Body of pancreas (tissue), 4 donors: ENCODE measurements at regions not wholly inside any gene's neighbourhood (a gene's known extent, or its start where the extent isn't known, plus 50 kb on each side); places are given as distances from the start of the nearest gene placed in this dataset.

ENCODE experiments used
- ATAC-seq: fragments of 150-250 bp; one replicate; pipeline ENCODE4 v1.9.1; 2016
- DNase-seq, 4 donors: peaks; one replicate each; pipeline ENCODE4 v3.0.0-alpha.2; 2019
- H3K27ac ChIP-seq, 4 donors: fragments of 200-600 bp; sonication (generic); 1 replicate in 3 of 4; 2 replicates in 1 of 4; pipeline versions ENCODE4 v1.5.1 to v1.6.1; 2016 to 2019; ENCODE audit warnings: mild to moderate bottlenecking in 1 of 4, mixed read lengths in 1 of 4, moderate library complexity in 1 of 4
- H3K27me3 ChIP-seq, 2 donors: fragments of 200-600 bp; sonication (generic); one replicate each; pipeline ENCODE4 v1.6.0; 2016; ENCODE audit warnings: mild to moderate bottlenecking in 1 of 2
- H3K36me3 ChIP-seq, 2 donors: fragments of 200-600 bp; sonication (generic); replicated peaks in 1 of 2; 2 replicates each; pipeline ENCODE4 v1.5.1; 2016; ENCODE audit warnings: low read depth in 2 of 2; ENCODE audit not compliant: insufficient read depth in 1 of 2
- H3K4me1 ChIP-seq: fragments of 200-600 bp; sonication (generic); one replicate; pipeline ENCODE4 v1.6.0; 2016
- H3K4me3 ChIP-seq, 2 donors: fragments of 200-600 bp; sonication (generic); 1 replicate in 1 of 2; 2 replicates in 1 of 2; pipeline ENCODE4 v1.5.1; 2016 to 2019
- H3K9me3 ChIP-seq, 3 donors: fragments of 200-600 bp; sonication (generic); 1 replicate in 2 of 3; 2 replicates in 1 of 3; pipeline ENCODE4 v1.5.1; 2016
- POLR2A ChIP-seq, 3 donors: fragments of 450-650 bp; IDR thresholded peaks; one replicate each; pipeline ENCODE4 v1.6.1; 2016; ENCODE audit warnings: antibody characterized with exemption in 3 of 3, mild to moderate bottlenecking in 2 of 3
- WGBS, 2 donors: methylation state at CpG; one replicate each; pipeline ENCODE4 v1.1.5; 2017; 5-methylcytosine and 5-hydroxymethylcytosine counted together
- intact Hi-C: fragments of 100-400 bp; cut with DNase I; formaldehyde crosslinking; loops from one replicate; pipeline ENCODE4 v1.15.1; 2023
- TF ChIP-seq, protein P1 (sequence below), 7 experiments: fragments of 450-650 bp in 4 of 7; fragments of 200-600 bp in 3 of 7; sonication (generic) in 3 of 7; IDR thresholded peaks; one replicate each; pipeline ENCODE4 v1.5.1; 2016 to 2019; ENCODE audit warnings: antibody characterized with exemption in 7 of 7

DNA sequence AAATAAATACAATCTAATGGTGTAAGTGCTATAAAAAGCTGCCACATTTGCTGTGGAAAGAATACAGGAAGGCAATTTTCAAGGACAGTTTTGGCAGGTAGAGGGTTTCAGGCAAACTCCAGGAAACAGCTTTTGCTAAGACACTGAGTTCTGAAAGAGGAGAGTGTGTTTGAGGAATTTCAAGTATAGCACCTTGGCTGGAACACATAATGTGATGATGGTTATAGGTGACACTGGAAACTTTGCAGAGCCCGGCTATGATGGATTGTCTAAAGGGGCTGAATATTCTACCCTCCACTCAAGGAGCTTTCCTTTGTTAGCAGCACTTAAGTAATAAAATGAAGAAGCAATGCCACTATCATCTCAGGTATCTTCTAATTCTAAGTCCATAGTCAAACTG lies 209.4 kb upstream of the TGFBR2 start:
- Histone ChIP-seq H3K4me1 (no peaks in the 10 kb centered on the region), H3K9me3 (no peaks in the 10 kb centered on the region), H3K36me3 (no peaks in the 10 kb centered on the region), H3K4me3 (no peak overlapping the region), H3K27me3 (no peaks in the 10 kb centered on the region), H3K27ac (no peak overlapping the region)
- 82 to 92% methylated on average over 1 of the region's 1 CpG for WGBS, 2 donors
- no peak for DNase-seq
- TF ChIP-seq, protein P1, sequence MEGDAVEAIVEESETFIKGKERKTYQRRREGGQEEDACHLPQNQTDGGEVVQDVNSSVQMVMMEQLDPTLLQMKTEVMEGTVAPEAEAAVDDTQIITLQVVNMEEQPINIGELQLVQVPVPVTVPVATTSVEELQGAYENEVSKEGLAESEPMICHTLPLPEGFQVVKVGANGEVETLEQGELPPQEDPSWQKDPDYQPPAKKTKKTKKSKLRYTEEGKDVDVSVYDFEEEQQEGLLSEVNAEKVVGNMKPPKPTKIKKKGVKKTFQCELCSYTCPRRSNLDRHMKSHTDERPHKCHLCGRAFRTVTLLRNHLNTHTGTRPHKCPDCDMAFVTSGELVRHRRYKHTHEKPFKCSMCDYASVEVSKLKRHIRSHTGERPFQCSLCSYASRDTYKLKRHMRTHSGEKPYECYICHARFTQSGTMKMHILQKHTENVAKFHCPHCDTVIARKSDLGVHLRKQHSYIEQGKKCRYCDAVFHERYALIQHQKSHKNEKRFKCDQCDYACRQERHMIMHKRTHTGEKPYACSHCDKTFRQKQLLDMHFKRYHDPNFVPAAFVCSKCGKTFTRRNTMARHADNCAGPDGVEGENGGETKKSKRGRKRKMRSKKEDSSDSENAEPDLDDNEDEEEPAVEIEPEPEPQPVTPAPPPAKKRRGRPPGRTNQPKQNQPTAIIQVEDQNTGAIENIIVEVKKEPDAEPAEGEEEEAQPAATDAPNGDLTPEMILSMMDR (IDR thresholded peaks at IDR 0.05) = no peak
- TF ChIP-seq POLR2A (IDR thresholded peaks at IDR 0.05) = no peak
- no peak for ATAC-seq
- intact Hi-C loops = no loop called here

DNA sequence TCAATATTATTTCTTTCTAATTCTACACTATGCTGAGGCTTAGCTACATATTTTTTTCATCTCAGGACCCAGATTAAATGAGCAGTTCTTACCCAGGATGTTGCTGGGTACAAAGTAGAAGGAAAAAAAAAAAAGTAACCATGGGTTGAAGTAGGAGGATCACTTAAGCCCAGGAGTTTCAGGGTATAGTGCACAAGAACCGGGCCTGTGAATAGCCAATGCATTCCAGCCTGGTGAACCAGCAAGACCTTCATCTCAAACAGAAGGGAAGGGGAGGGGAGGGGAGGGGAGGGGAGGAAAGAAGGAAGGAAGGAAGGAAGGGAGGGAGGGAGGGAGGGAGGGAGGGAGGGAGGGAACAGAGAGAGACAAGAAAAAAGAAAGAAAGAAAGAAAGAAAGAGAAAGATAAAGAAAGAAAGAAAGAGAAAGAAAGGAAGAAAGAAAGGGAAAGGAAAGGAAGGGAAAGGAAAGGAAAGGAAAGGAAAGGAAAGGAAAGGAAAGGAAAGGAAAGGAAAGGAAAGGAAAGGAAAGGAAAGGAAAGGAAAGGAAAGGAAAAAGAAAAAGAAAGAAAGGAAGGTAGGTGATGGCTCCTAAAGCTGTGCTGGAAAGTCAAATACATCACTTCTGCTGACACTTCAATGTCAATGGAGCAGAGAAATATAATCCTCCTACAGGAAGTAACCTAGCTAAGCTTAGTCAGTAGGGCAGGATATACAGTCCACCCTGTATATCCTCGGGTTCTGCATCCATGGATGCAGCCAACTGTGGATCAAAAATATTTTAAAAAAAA lies 206.8 kb upstream of the TGFBR2 start:
- H3K27ac ChIP-seq = no peak overlapping the region
- intact Hi-C loops = no loop called here
- DNase-seq (no peak), ATAC-seq (no peak)
- no peaks in the 10 kb centered on the region for H3K9me3 ChIP-seq
- TF ChIP-seq, protein P1 (IDR thresholded peaks at IDR 0.05) = no peak
- TF ChIP-seq POLR2A (IDR thresholded peaks at IDR 0.05) = no peak
- no peaks in the 10 kb centered on the region for H3K36me3 ChIP-seq
- WGBS, 2 donors = 81 to 85% methylated on average over 2 of the region's 2 CpGs
- H3K27me3 ChIP-seq = no peaks in the 10 kb centered on the region
- H3K4me3 ChIP-seq = no peak overlapping the region
- H3K4me1 ChIP-seq = no peaks in the 10 kb centered on the region

DNA sequence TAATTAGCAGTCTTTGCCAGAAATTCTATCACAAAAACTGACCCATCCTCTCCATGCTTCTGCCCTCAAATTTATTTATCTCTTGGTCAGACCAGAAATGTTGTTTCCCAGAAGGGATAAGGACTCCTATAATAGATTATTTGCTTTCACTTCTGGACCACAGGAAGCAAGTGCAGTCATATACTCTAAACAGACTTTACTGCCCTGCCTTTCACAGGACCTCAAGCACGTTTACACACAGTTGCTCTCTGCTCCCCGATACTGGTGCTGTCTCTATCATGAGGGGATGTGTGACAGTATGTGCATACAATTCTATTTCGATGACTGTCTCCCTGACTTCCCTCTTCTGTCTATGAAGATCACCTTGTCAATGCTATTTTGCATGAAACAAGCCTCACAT lies 205.5 kb upstream of the TGFBR2 start:
- Histone ChIP-seq H3K27ac (no peak overlapping the region), H3K9me3 (no peaks in the 10 kb centered on the region), H3K4me3 (no peak overlapping the region), H3K36me3 (no peaks in the 10 kb centered on the region), H3K27me3 (no peaks in the 10 kb centered on the region), H3K4me1 (no peaks in the 10 kb centered on the region)
- TF ChIP-seq POLR2A (IDR thresholded peaks at IDR 0.05) = no peak
- TF ChIP-seq, protein P1 (IDR thresholded peaks at IDR 0.05) = no peak
- ATAC-seq (no peak), DNase-seq (no peak)
- 63% methylated on average over 3 of the region's 3 CpGs for WGBS, 2 donors
- intact Hi-C loops = no loop called here

DNA sequence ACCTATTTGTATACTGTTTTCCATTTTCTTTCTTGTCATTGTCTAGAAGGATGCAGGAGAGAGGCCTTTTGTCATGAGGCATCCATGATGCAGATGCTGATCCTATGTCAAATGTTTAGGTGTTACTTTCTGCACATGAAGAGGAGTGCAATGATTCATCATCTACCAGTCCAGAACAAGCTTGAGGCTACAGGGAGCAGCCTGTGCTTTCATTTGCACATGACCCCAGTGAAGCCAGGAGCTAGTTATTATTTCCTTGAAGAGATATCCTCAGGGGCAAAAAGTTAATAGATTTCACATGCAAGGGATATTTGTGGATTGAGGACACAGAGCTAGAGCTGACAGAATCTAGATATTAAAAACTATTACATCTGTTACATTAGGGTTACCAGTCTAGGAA lies 204.4 kb upstream of the TGFBR2 start:
- no peak overlapping the region for H3K27ac ChIP-seq
- H3K9me3 ChIP-seq = no peaks in the 10 kb centered on the region
- H3K4me3 ChIP-seq = no peak overlapping the region
- no peaks in the 10 kb centered on the region for H3K36me3 ChIP-seq
- no peaks in the 10 kb centered on the region for H3K4me1 ChIP-seq
- TF ChIP-seq, protein P1 (IDR thresholded peaks at IDR 0.05) = no peak
- TF ChIP-seq POLR2A (IDR thresholded peaks at IDR 0.05) = no peak
- DNase-seq (no peak), ATAC-seq (no peak)
- H3K27me3 ChIP-seq = no peaks in the 10 kb centered on the region
- intact Hi-C loops = no loop called here

DNA sequence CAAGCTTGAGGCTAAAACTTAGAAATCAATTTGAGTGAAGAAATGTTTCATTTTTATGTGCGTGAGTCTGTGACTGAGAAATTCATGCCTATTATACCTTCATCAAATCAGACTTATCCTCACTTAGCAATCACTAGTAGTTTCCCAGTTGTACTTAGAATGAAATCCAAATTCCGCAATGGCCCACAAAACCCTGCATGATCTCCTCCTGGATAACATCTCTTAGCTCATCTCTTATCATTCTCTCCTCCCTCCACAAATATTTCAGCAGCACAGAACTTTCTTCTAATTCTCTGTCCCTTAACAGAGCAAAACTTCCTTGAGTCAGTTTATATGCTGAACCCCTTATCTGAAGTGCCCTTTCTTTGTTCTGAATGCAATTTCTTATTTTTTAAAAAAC lies 198.8 kb upstream of the TGFBR2 start:
- TF ChIP-seq POLR2A (IDR thresholded peaks at IDR 0.05) = no peak
- TF ChIP-seq, protein P1 (IDR thresholded peaks at IDR 0.05) = no peak
- H3K4me3 ChIP-seq = no peak overlapping the region
- H3K36me3 ChIP-seq = no peaks in the 10 kb centered on the region
- no peaks in the 10 kb centered on the region for H3K27me3 ChIP-seq
- H3K9me3 ChIP-seq = no peaks in the 10 kb centered on the region
- intact Hi-C loops = no loop called here
- no peak overlapping the region for H3K27ac ChIP-seq
- no peaks in the 10 kb centered on the region for H3K4me1 ChIP-seq
- DNase-seq (no peak), ATAC-seq (no peak)
- whole genome bisulfite sequencing, 2 donors = 93 to 95% methylated on average over 2 of the region's 2 CpGs
